ENCODE measurements at regions not wholly inside any gene's neighbourhood (a gene's known extent, or its start where the extent isn't known, plus 50 kb on each side); places are given as distances from the start of the nearest gene placed in this dataset.
"Not testable (repeated sequence)": the region's sequence is repeated elsewhere in the genome, so short reads cannot be mapped to it uniquely, and the experiment has no call there.

GRCh38 chr7:128561116-128561722 is 84.7 kb downstream of the METTL2B start:
- not testable (repeated sequence) for DNase-seq, H3K36me3 ChIP-seq, H3K4me3 ChIP-seq, H3K27me3 ChIP-seq, H3K9me3 ChIP-seq

GRCh38 chr7:128562795-128563194 is 86.2 kb downstream of the METTL2B start:
- DNase-seq, H3K27me3 ChIP-seq, H3K4me3 ChIP-seq, H3K36me3 ChIP-seq, H3K9me3 ChIP-seq: not testable (repeated sequence)

DNA sequence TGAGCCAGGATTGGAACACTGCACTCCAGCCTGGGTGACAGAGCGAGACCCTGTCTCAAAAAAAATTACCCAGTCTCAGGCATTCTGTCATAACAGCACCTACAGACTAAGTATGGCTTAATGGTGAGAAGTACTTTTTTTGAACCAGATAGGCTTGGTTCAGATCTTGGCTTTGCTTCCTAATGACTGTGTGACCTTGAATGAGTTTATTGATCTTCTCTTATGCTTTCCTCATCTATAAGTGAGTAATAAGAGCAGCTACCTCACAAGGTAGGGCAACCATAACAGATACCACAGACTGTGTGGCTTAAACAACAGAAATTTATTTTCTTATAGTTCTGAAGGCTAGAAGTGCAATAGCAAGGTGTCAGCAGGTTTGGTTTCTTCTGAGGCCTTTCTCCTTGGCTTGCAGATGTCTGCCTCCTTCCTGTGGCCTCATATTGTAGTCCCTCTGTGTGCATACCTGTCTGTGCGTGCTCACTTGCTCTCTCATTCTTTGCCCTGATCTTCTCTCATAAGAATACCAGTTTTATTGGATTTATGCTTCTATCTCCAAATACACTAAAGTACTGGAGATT is 87.7 kb downstream of the METTL2B start:
- H3K4me3 ChIP-seq, H3K9me3 ChIP-seq, H3K27me3 ChIP-seq, H3K36me3 ChIP-seq, DNase-seq: not testable (repeated sequence)

- H3K36me3 ChIP-seq, H3K27me3 ChIP-seq, DNase-seq, H3K9me3 ChIP-seq, H3K4me3 ChIP-seq: not testable (repeated sequence)
Measured at GRCh38 chr7:128564932-128565864, 88.7 kb downstream of the METTL2B start.

DNA sequence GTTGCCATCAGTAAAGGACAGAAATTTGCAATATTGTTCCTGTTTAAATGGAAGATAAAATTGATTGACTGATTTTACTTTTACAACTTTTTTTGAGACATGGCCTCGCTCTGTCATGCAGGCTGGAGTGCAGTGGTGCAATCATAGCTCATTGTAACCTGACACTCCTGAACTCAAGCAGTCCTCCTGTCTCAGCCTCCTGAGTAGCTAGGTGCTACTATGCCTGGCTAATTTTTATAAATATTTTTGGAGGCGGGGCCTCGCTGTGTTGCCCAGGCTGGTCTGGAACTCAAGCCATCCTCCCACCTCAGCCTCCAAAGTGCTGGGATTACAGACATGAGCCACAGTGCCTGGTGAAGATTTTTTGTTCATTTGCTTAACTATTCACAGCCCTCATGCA is 96.8 kb upstream of the GARIN1A start:
- H3K27me3 ChIP-seq, DNase-seq, H3K9me3 ChIP-seq, H3K36me3 ChIP-seq, H3K4me3 ChIP-seq: not testable (repeated sequence)

GRCh38 chr7:128576953-128577352 is 95.1 kb upstream of the GARIN1A start:
- not testable (repeated sequence) for DNase-seq, H3K27me3 ChIP-seq, H3K36me3 ChIP-seq, H3K9me3 ChIP-seq, H3K4me3 ChIP-seq

DNA sequence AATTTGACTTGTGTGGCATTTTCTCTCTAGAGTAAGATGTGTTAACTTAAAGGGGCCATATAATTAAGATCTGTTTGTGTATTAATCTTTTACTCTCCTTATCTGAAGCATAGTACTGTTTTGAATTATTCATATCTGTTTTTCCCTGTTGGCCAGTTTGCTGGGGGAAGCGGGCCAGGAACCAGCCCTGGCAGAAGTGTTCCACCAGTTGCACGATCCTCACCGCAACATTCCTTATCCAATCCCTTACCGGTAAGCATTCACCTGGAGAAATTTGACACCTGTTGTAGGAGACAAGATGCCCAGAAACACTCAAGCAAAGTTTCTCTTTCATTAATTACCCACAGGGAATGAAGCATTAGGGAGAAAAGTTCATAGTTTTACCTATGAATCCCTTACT is 92.2 kb upstream of the GARIN1A start:
- H3K4me3 ChIP-seq, DNase-seq, H3K36me3 ChIP-seq: not testable (repeated sequence)

GRCh38 chr7:128581100-128581499 is 91.0 kb upstream of the GARIN1A start:
- not testable (repeated sequence) for H3K9me3 ChIP-seq, H3K4me3 ChIP-seq, H3K36me3 ChIP-seq, H3K27me3 ChIP-seq
- peak; percentile 8 for DNase-seq

More for the DNA sequence above, 92.2 kb upstream of the GARIN1A start:
- H3K9me3 ChIP-seq, H3K27me3 ChIP-seq: not testable (repeated sequence)

DNA sequence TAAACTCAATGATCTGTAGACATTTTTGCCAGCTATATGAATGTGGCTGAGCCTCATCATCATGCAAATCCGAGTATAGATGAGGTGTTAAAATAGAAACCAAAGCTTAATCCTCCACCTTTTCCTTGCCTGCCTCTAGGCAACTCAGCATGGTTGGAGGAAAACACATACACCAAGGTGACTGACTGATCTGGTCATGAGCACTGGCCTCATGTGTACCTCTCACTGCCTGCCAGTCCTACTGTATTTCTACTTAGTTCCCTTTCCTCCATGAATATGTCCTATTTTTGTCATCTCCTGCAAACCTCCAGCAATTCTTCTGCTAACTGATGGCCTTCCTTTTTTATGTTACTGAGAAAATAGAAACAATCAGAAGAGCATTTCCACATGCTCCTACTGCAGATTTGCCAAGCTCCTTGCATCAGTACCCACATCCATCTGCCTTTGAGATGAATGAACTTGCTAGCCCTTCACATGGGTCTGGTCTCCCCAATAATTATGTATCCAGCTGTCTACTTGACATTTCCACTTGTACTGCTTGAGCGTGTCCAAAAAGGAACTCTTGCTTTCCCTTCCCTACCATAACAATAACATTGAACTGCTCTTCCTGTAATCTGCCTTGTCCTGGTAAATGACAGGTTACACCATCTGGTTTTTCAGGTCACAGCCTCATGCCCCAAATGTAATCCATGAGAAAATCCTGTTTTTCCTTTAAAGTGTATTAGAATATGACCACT is 90.1 kb upstream of the GARIN1A start:
- H3K36me3 ChIP-seq, H3K9me3 ChIP-seq, H3K4me3 ChIP-seq, DNase-seq, H3K27me3 ChIP-seq: not testable (repeated sequence)

- H3K4me3 ChIP-seq, H3K36me3 ChIP-seq, DNase-seq, H3K9me3 ChIP-seq, H3K27me3 ChIP-seq: not testable (repeated sequence)
Measured at GRCh38 chr7:128586715-128587114, 85.4 kb upstream of the GARIN1A start.

DNA sequence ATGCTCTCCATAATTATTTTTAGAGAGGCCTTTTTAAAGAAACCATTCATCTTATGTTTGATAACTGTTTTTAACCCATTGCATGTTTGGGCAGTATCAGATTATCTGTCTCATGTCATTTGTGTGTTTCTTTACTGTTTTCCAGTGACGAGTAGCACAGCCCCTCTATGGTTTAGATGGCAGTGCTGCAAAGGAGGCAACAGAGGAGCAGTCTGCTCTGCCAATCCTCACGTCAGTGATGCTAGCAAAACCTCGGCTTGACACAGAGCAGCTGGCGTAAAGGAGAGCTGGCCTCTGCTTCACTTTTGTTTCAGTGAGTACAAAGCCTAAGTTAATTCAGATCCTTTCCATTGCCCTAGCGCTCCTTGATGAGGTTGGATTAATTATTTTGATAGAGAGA is 80.4 kb upstream of the GARIN1A start:
- H3K9me3 ChIP-seq: no peaks in the 10 kb centered on the region
- no peak overlapping the region for H3K4me3 ChIP-seq
- no peaks in the 10 kb centered on the region; the same call in none of the 2 replicates for H3K36me3 ChIP-seq
- no peaks in the 10 kb centered on the region for H3K27me3 ChIP-seq
- no peak for DNase-seq

- not testable (repeated sequence) for DNase-seq, H3K27me3 ChIP-seq, H3K9me3 ChIP-seq, H3K36me3 ChIP-seq, H3K4me3 ChIP-seq
Measured at GRCh38 chr7:128592209-128592608, 79.9 kb upstream of the GARIN1A start.

DNA sequence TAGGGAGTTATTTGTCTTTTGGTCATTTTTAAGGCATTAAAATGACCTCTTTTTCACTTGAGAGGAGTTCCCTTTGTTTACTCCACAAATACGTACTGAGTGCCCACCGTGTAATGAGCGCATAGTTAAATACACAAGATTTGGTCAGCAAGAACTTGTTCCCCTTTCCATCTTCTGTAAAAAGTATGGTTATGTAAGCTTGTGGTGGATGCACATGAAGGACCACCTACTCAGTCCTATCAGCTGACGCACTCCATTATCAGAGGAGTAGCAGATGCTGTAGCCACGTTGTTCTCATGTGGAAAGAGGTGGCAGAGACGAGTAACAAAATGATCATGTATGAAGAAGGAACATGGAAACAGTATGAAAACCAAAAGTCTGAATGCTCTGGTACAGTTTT is 78.0 kb upstream of the GARIN1A start:
- H3K4me3 ChIP-seq, DNase-seq, H3K27me3 ChIP-seq, H3K36me3 ChIP-seq, H3K9me3 ChIP-seq: not testable (repeated sequence)

DNA sequence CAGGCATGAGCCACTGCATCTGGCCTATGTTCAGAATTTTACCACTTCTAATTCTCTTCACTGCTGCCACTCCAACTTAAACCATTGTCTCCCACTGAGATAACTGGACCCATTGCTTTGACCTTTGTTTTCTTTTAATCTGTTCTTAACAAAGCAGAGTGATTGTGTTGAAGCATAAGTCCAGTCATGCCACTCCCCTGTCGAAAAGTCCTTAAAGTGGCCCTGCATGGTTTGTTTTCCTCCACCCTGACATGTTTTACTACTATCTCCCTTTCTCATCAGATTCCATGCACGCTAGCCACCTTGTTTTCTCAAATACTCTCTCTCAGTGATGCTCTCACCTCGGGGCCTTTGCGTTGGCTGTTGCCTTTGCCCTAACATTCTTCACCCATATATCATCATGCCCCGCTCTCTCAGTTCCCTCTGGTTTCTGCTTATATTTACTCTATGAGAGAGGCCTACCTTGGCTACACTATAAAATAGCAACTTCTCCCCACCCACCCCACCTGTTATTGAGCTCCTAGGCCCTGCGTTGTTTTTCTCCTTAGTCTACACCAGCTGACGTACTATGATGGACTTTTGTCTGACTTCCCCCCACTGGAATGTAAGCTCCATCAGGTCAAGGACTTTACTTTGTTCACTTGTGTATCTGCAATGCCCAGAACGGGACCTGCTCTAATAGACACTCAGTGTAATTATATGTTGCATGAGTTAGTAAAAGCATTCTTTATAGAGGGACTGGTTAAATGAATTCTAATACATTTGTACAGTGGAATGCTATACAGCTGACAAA is 75.6 kb upstream of the GARIN1A start:
- H3K36me3 ChIP-seq, H3K4me3 ChIP-seq, H3K9me3 ChIP-seq, H3K27me3 ChIP-seq, DNase-seq: not testable (repeated sequence)

GRCh38 chr7:128598946-128599345 is 73.1 kb upstream of the GARIN1A start:
- not testable (repeated sequence) for H3K36me3 ChIP-seq, H3K27me3 ChIP-seq, H3K4me3 ChIP-seq, DNase-seq, H3K9me3 ChIP-seq

DNA sequence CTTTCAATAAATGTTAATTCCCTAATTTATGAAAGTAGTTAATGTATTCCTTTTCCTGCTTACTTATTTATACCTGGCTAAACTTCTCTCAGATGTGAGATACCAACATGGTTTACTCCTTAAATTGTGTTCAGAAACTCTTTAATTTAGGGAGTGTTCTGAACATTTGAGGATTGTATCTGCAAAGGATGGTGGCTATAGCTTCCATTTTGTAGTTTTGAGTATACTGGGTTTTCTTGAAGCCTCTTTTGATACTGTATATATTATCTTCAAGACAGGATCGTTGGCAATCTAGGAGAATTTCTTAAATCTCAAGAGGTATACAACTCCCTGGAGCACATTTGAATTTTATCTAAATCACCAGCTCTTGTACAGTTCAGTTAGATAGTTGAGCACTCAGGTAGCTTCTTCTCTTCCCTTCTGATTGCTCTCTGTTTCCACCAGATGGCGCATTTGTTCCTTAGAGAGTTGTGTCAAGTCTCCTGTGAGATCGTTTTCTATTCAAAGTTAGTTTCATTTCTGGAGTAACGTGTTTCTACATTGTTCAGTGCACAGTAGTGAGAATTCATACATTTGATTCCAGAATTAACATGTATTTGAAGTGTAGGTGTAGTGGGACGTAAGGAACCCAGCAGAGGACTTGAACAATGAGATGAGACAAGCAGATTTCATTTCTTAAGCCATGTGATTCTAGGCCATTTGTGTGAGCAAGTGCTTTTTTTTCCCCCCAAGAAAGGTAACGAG is 63.2 kb upstream of the GARIN1A start:
- not testable (repeated sequence) for H3K9me3 ChIP-seq, DNase-seq, H3K36me3 ChIP-seq, H3K27me3 ChIP-seq
- H3K4me3 ChIP-seq: peak overlapping the region; percentile 20

Data from MG63 (cell line).